Activated CD4-positive, alpha-beta T cell treated with anti-CD3 and anti-CD28 coated beads, Interleukin-2, amount 50 U/mL, for 48 hours (primary cell): ENCODE measurements at regions not wholly inside any gene's neighbourhood (a gene's known extent, or its start where the extent isn't known, plus 50 kb on each side); places are given as distances from the start of the nearest gene placed in this dataset.

Source experiments
- DNase-seq, 2 experiments: peaks; one replicate each; pipeline ENCODE4 v3.0.0-alpha.2; 2020

- no peak for DNase-seq
These were observed 53.7 kb upstream of the TRAK1 start for GRCh38 chr3:42037318-42037945.

GRCh38 chr3:42036483-42036823 lies 54.7 kb upstream of the TRAK1 start:
- no peak for DNase-seq

- no peak for DNase-seq
These were observed 55.2 kb upstream of the TRAK1 start for GRCh38 chr3:42035816-42036482.

GRCh38 chr3:42035007-42035406 lies 56.1 kb upstream of the TRAK1 start:
- DNase-seq: no peak

GRCh38 chr3:42033741-42034140 lies 57.4 kb upstream of the TRAK1 start:
- DNase-seq: no peak

- no peak for DNase-seq
These were observed 58.3 kb upstream of the TRAK1 start for GRCh38 chr3:42032693-42033349.

- DNase-seq: no peak
These were observed 59.2 kb upstream of the TRAK1 start for GRCh38 chr3:42031808-42032480.

GRCh38 chr3:42028474-42028873 lies 62.7 kb upstream of the TRAK1 start:
- DNase-seq: no peak

- DNase-seq: no peak
These were observed 63.6 kb upstream of the TRAK1 start for GRCh38 chr3:42027571-42027970.

GRCh38 chr3:42025370-42026138 lies 63.7 kb upstream of the ULK4 start:
- peak in 1 of 2 experiments; percentile 18 for DNase-seq

- DNase-seq: no peak
These were observed 62.9 kb upstream of the ULK4 start for GRCh38 chr3:42024591-42025351.

- DNase-seq: peak; percentile 35 to 51
These were observed 61.5 kb upstream of the ULK4 start for GRCh38 chr3:42023380-42023779.

GRCh38 chr3:42022355-42022754 lies 60.5 kb upstream of the ULK4 start:
- no peak for DNase-seq

GRCh38 chr3:42020684-42021307 lies 58.9 kb upstream of the ULK4 start:
- no peak for DNase-seq

- no peak for DNase-seq
These were observed 58.0 kb upstream of the ULK4 start for GRCh38 chr3:42019953-42020260.

- no peak for DNase-seq
These were observed 57.4 kb upstream of the ULK4 start for GRCh38 chr3:42019144-42019952.

- peak; percentile 15 to 36 for DNase-seq
These were observed 53.1 kb upstream of the ULK4 start for GRCh38 chr3:42014921-42015533.

- DNase-seq: peak; percentile 12 to 15
These were observed 52.6 kb upstream of the ULK4 start for GRCh38 chr3:42014458-42014920.

GRCh38 chr3:42013691-42014457 lies 52.0 kb upstream of the ULK4 start:
- DNase-seq: peak; percentile 41 to 49
